ENCODE measurements at regions not wholly inside any gene's neighbourhood (a gene's known extent, or its start where the extent isn't known, plus 50 kb on each side); places are given as distances from the start of the nearest gene placed in this dataset.

GRCh38 chr4:180640193-180640592 is 1603.0 kb upstream of the TENM3 start:
- DNase-seq: no peak

GRCh38 chr4:180641495-180641894 is 1601.7 kb upstream of the TENM3 start:
- DNase-seq: no peak

GRCh38 chr4:180642732-180643131 is 1600.5 kb upstream of the TENM3 start:
- no peak for DNase-seq

GRCh38 chr4:180650273-180650672 is 1592.9 kb upstream of the TENM3 start:
- DNase-seq: no peak

- DNase-seq: no peak
Measured at GRCh38 chr4:180652533-180652932, 1590.7 kb upstream of the TENM3 start.

GRCh38 chr4:180655886-180656285 is 1587.3 kb upstream of the TENM3 start:
- DNase-seq: no peak

GRCh38 chr4:180657881-180658280 is 1585.3 kb upstream of the TENM3 start:
- no peak for DNase-seq

- DNase-seq: peak; percentile 30
Measured at GRCh38 chr4:180664766-180665368, 1578.3 kb upstream of the TENM3 start.

- no peak for DNase-seq
Measured at GRCh38 chr4:180665481-180665880, 1577.7 kb upstream of the TENM3 start.

- no peak for DNase-seq
Measured at GRCh38 chr4:180665994-180666824, 1577.0 kb upstream of the TENM3 start.

GRCh38 chr4:180668732-180669131 is 1574.5 kb upstream of the TENM3 start:
- DNase-seq: no peak

GRCh38 chr4:180669680-180670079 is 1573.5 kb upstream of the TENM3 start:
- DNase-seq: no peak

- no peak for DNase-seq
Measured at GRCh38 chr4:180674619-180675358, 1568.4 kb upstream of the TENM3 start.

- no peak for DNase-seq
Measured at GRCh38 chr4:180675359-180675650, 1567.9 kb upstream of the TENM3 start.

GRCh38 chr4:180680305-180680704 is 1562.9 kb upstream of the TENM3 start:
- no peak for DNase-seq

GRCh38 chr4:180682776-180683175 is 1560.4 kb upstream of the TENM3 start:
- DNase-seq: no peak

GRCh38 chr4:180683186-180683585 is 1560.0 kb upstream of the TENM3 start:
- no peak for DNase-seq

- no peak for DNase-seq
Measured at GRCh38 chr4:180688480-180688879, 1554.7 kb upstream of the TENM3 start.

- DNase-seq: no peak
Measured at GRCh38 chr4:180694875-180695274, 1548.3 kb upstream of the TENM3 start.

GRCh38 chr4:180695851-180696250 is 1547.4 kb upstream of the TENM3 start:
- DNase-seq: no peak

GRCh38 chr4:180696460-180697092 is 1546.6 kb upstream of the TENM3 start:
- DNase-seq: no peak

GRCh38 chr4:180698550-180699195 is 1544.5 kb upstream of the TENM3 start:
- no peak for DNase-seq

- no peak for DNase-seq
Measured at GRCh38 chr4:180706766-180707165, 1536.4 kb upstream of the TENM3 start.

All from activated gamma-delta T cell treated with Interleukin-2 at 50 U/mL for 16 hours (primary cell).